ENCODE measurements at regions not wholly inside any gene's neighbourhood (a gene's known extent, or its start where the extent isn't known, plus 50 kb on each side); places are given as distances from the start of the nearest gene placed in this dataset.

- TF ChIP-seq REST (IDR thresholded peaks at IDR 0.05; ENCODE audit: insufficient read depth in 1 of 2, low read depth in 2 of 2, low read length in 1 of 2): no peak
- no peak for TF ChIP-seq CTCF (IDR thresholded peaks at IDR 0.05)
- TF ChIP-seq TCF7L2 (IDR thresholded peaks at IDR 0.05; ENCODE audit: low read depth, low read length): no peak
- TF ChIP-seq SIN3A (IDR thresholded peaks at IDR 0.05; ENCODE audit: borderline replicate concordance, insufficient read depth, low read depth, low read length): no peak
- TF ChIP-seq POLR2AphosphoS5 (IDR thresholded peaks at IDR 0.05; ENCODE audit: low read depth, low read length): no peak
- ATAC-seq (no peak), DNase-seq (ENCODE audit: low read depth, low spot score) (no peak)
- H3K4me1 ChIP-seq (ENCODE audit: control insufficient read depth, insufficient read depth, low read length): no peaks in the 10 kb centered on the region
- H3K36me3 ChIP-seq (ENCODE audit: control insufficient read depth, insufficient read depth, low read length): no peaks in the 10 kb centered on the region
- in situ Hi-C loops (cut with HindIII; ENCODE audit: low pct_unique_long_range_greater_than_20kb, low sequenced_read_pairs) (no loop called here), intact Hi-C loops (cut with micrococcal nuclease; ENCODE audit: unreplicated experiment) (no loop called here)
- H3K27me3 ChIP-seq (ENCODE audit: control insufficient read depth, insufficient read depth, low read length): no peaks in the 10 kb centered on the region
- no TSS peak for BruUV-seq (replicated peaks)
- POLR2A ChIA-PET: no interaction called here
- no peak overlapping the region for H3K4me3 ChIP-seq (ENCODE audit: low read depth in 2 of 2, low read length in 2 of 2)
- H3K9me3 ChIP-seq (ENCODE audit: control insufficient read depth, insufficient read depth, low read depth, low read length): no peaks in the 10 kb centered on the region
- CTCF ChIA-PET: interaction anchor here (0.6 kb wide), 1 partner anchor 13 kb away, joined by 3 read pairs; no protein-coding TSS in a partner anchor
- H3K27ac ChIP-seq (ENCODE audit: low read length): no peak overlapping the region
Measured at GRCh38 chr6:1494671-1495070, 105.3 kb downstream of the FOXF2 start.

- TF ChIP-seq CTCF (IDR thresholded peaks at IDR 0.05) (no peak), POLR2AphosphoS5 (IDR thresholded peaks at IDR 0.05; ENCODE audit: low read depth, low read length) (no peak), SIN3A (IDR thresholded peaks at IDR 0.05; ENCODE audit: borderline replicate concordance, insufficient read depth, low read depth, low read length) (no peak), REST (IDR thresholded peaks at IDR 0.05; ENCODE audit: insufficient read depth in 1 of 2, low read depth in 2 of 2, low read length in 1 of 2) (no peak), TCF7L2 (IDR thresholded peaks at IDR 0.05; ENCODE audit: low read depth, low read length) (no peak)
- CTCF ChIA-PET: no interaction called here
Measured at GRCh38 chr6:1495344-1495743, 106.0 kb downstream of the FOXF2 start.

More at GRCh38 chr6:1495344-1495743, 106.0 kb downstream of the FOXF2 start:
- no TSS peak for BruUV-seq (replicated peaks)
- Histone ChIP-seq H3K36me3 (ENCODE audit: control insufficient read depth, insufficient read depth, low read length) (no peaks in the 10 kb centered on the region), H3K4me3 (ENCODE audit: low read depth in 2 of 2, low read length in 2 of 2) (no peak overlapping the region), H3K9me3 (ENCODE audit: control insufficient read depth, insufficient read depth, low read depth, low read length) (no peaks in the 10 kb centered on the region), H3K27ac (ENCODE audit: low read length) (no peak overlapping the region), H3K27me3 (ENCODE audit: control insufficient read depth, insufficient read depth, low read length) (no peaks in the 10 kb centered on the region), H3K4me1 (ENCODE audit: control insufficient read depth, insufficient read depth, low read length) (no peaks in the 10 kb centered on the region)
- POLR2A ChIA-PET: no interaction called here
- DNase-seq (ENCODE audit: low read depth, low spot score) (no peak), ATAC-seq (no peak)
- intact Hi-C loops (cut with micrococcal nuclease; ENCODE audit: unreplicated experiment) (no loop called here), in situ Hi-C loops (cut with HindIII; ENCODE audit: low pct_unique_long_range_greater_than_20kb, low sequenced_read_pairs) (no loop called here)
